B cell (primary cell): ENCODE measurements at regions not wholly inside any gene's neighbourhood (a gene's known extent, or its start where the extent isn't known, plus 50 kb on each side); places are given as distances from the start of the nearest gene placed in this dataset.

Experiments used
- ATAC-seq: fragments of 200-7000 bp; cut with Tn5 transposase; one replicate; pipeline ENCODE4 v1.10.0; 2021; ENCODE audit warnings: low read depth, mild to moderate bottlenecking, moderate number of reproducible peaks, moderate library complexity
- CTCF ChIA-PET: fragments of 350-600 bp; sonication (Branson Sonifier 250); formaldehyde crosslinking; loops from one replicate; lab custom pipeline; 2021; ENCODE audit warnings: antibody characterized with exemption, inconsistent platforms; lab: Charles Lee
- POLR2A ChIA-PET: fragments of 350-600 bp; sonication (Branson Sonifier 250); formaldehyde crosslinking; loops from one replicate; lab custom pipeline; 2021; ENCODE audit warnings: antibody characterized with exemption; lab: Charles Lee
- DNase-seq: peaks from one replicate; pipeline ENCODE4 v3.0.0; 2013
- H2AFZ ChIP-seq: 2 replicates; pipeline ENCODE4 v1.6.1; 2012; ENCODE audit warnings: mild to moderate bottlenecking, low read depth, low read length; ENCODE audit not compliant: insufficient read depth, poor library complexity, severe bottlenecking
- H3K27ac ChIP-seq, 2 donors: 1 replicate in 1 of 2; 2 replicates in 1 of 2; pipeline ENCODE4 v1.5.1; 2012 to 2013; ENCODE audit warnings: low read length in 2 of 2, mild to moderate bottlenecking in 2 of 2, moderate library complexity in 1 of 2
- H3K27me3 ChIP-seq, 4 experiments: fragments of 200-600 bp in 1 of 4; sonication (generic) in 1 of 4; replicated peaks in 1 of 4; 1 replicate in 2 of 4; 2 replicates in 2 of 4; pipeline versions ENCODE4 v1.6.1 to v1.7.0; 2013 to 2016; ENCODE audit warnings: low read length in 3 of 4, mild to moderate bottlenecking in 2 of 4, mixed read lengths in 1 of 4, moderate library complexity in 1 of 4; ENCODE audit not compliant: insufficient read depth in 4 of 4, control insufficient read depth in 3 of 4; ENCODE audit errors: control extremely low read depth in 1 of 4
- H3K36me3 ChIP-seq, 2 experiments: replicated peaks in 1 of 2; 1 replicate in 1 of 2; 2 replicates in 1 of 2; pipeline versions ENCODE4 v1.6.1 to v1.7.1; 2013; ENCODE audit warnings: low read length in 1 of 2; ENCODE audit not compliant: insufficient read depth in 2 of 2, control insufficient read depth in 1 of 2; ENCODE audit errors: control extremely low read depth in 1 of 2, extremely low read depth in 1 of 2
- H3K4me1 ChIP-seq, 2 donors: fragments of 200-600 bp in 1 of 2; sonication (generic) in 1 of 2; 1 replicate in 1 of 2; 2 replicates in 1 of 2; pipeline versions ENCODE4 v1.5.1 to v1.6.1; 2013 to 2017; ENCODE audit warnings: low read length in 2 of 2; ENCODE audit not compliant: control insufficient read depth in 2 of 2, insufficient read depth in 2 of 2
- H3K4me2 ChIP-seq: replicated peaks from 2 replicates; pipeline ENCODE3; 2012; ENCODE audit warnings: mild to moderate bottlenecking, low read depth, low read length; ENCODE audit not compliant: poor library complexity, severe bottlenecking
- H3K4me3 ChIP-seq, 5 experiments: fragments of 200-600 bp in 1 of 5; sonication (generic) in 1 of 5; 1 replicate in 3 of 5; 2 replicates in 2 of 5; pipeline versions ENCODE4 v1.5.1 to v1.7.0; 2011 to 2016; ENCODE audit warnings: low read length in 4 of 5, mild to moderate bottlenecking in 4 of 5, low read depth in 2 of 5, control low read depth in 1 of 5, moderate library complexity in 1 of 5; ENCODE audit not compliant: insufficient read depth in 1 of 5; ENCODE audit errors: control extremely low read depth in 1 of 5, extremely low read depth in 1 of 5
- H3K79me2 ChIP-seq: fragments of 200-600 bp; sonication (generic); one replicate; pipeline ENCODE4 v1.6.0; 2016; ENCODE audit warnings: low read length; ENCODE audit not compliant: control insufficient read depth, insufficient read depth
- H3K9ac ChIP-seq: fragments of 200-600 bp; sonication (generic); 2 replicates; pipeline ENCODE4 v1.6.1; 2017; ENCODE audit warnings: mild to moderate bottlenecking, low read length, moderate library complexity
- H3K9me3 ChIP-seq, 3 donors: one replicate each; pipeline versions ENCODE4 v1.6.1 to v1.7.1; 2013; ENCODE audit warnings: low read length in 2 of 3; ENCODE audit not compliant: control insufficient read depth in 2 of 3, insufficient read depth in 1 of 3; ENCODE audit errors: control extremely low read depth in 1 of 3
- H4K20me1 ChIP-seq: 2 replicates; pipeline ENCODE4 v1.6.0; 2012; ENCODE audit warnings: mild to moderate bottlenecking, low read length; ENCODE audit not compliant: insufficient read depth, control insufficient read depth, poor library complexity, severe bottlenecking
- H3K27ac Mint-ChIP-seq: one replicate; pipeline ENCODE4 v1.8.0; 2021; ENCODE audit warnings: mixed read lengths
- H3K27me3 Mint-ChIP-seq: one replicate; pipeline ENCODE4 v1.8.0; 2021; ENCODE audit warnings: mixed read lengths
- H3K4me1 Mint-ChIP-seq: one replicate; pipeline ENCODE4 v1.8.0; 2021; ENCODE audit warnings: mixed read lengths
- H3K4me3 Mint-ChIP-seq: one replicate; pipeline ENCODE4 v1.8.0; 2021; ENCODE audit warnings: mixed read lengths
- H3K9me3 Mint-ChIP-seq: one replicate; pipeline ENCODE4 v1.8.0; 2022; ENCODE audit warnings: mixed read lengths; ENCODE audit not compliant: insufficient read depth
- CTCF ChIP-seq: fragments of 200-600 bp; IDR thresholded peaks from one replicate; pipeline ENCODE4 v1.8.0; 2022; ENCODE audit warnings: antibody characterized with exemption, mild to moderate bottlenecking
- EZH2 ChIP-seq: IDR thresholded peaks from 2 replicates; pipeline ENCODE4 v1.6.1; 2012; ENCODE audit warnings: borderline replicate concordance, low read depth, mild to moderate bottlenecking, moderate library complexity, low read length; ENCODE audit not compliant: insufficient read depth, poor library complexity, severe bottlenecking
- WGBS: methylation state at CpG from one replicate; pipeline ENCODE4 v1.1.5; 2013; ENCODE audit warnings: missing lambda C conversion rate; ENCODE audit not compliant: insufficient coverage; 5-methylcytosine and 5-hydroxymethylcytosine counted together
- intact Hi-C: fragments of 100-400 bp; cut with micrococcal nuclease; formaldehyde crosslinking; loops from one replicate; pipeline ENCODE4 v1.10.0; 2022

DNA sequence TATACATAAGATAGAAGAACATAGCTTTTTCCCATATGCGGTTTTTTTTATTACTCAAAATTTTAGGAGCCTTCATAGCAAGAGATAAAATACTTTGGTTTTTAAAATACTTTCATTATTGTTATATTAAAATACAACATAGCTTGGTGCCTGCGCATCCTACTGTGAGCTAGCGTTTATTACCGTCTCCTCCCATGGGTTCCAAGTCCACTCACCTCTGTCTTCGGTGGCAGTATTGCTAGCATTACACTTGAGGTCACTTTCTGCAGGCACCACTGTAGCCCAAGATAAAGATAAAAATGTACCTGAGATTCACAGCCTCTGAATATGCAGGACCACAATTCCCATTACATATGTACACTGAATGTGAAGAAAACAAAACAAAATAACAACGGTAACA, 326.7 kb downstream of the TPBG start:
- CTCF ChIA-PET: no interaction called here
- no peak overlapping the region for H3K27ac Mint-ChIP-seq

GRCh38 chr6:82691997-82692396, 328.4 kb downstream of the TPBG start:
- Histone ChIP-seq H3K4me2 (no peak overlapping the region), H3K27ac (no peak overlapping the region), H4K20me1 (no peaks in the 10 kb centered on the region), H3K79me2 (no peaks in the 10 kb centered on the region), H2AFZ (no peak overlapping the region), H3K9ac (no peak overlapping the region), H3K9me3 (no peaks in the 10 kb centered on the region), H3K4me3 (no peak overlapping the region), H3K36me3 (no peaks in the 10 kb centered on the region), H3K4me1 (no peaks in the 10 kb centered on the region), H3K27me3 (no peaks in the 10 kb centered on the region)
- Mint-ChIP-seq H3K4me3 (no peak overlapping the region), H3K27ac (no peak overlapping the region), H3K9me3 (no peaks in the 10 kb centered on the region), H3K27me3 (no peaks in the 10 kb centered on the region), H3K4me1 (no peaks in the 10 kb centered on the region)
- no peak for TF ChIP-seq CTCF
- no peak for TF ChIP-seq EZH2
- ATAC-seq (no peak), DNase-seq (no peak)
- intact Hi-C loops: no loop called here
- ChIA-PET POLR2A (no interaction called here), CTCF (no interaction called here)

More for the DNA sequence above, 326.7 kb downstream of the TPBG start:
- ATAC-seq: no peak
- Histone ChIP-seq H2AFZ (no peak overlapping the region), H3K9me3 (no peaks in the 10 kb centered on the region), H3K36me3 (no peaks in the 10 kb centered on the region), H3K4me2 (no peak overlapping the region), H3K4me1 (no peaks in the 10 kb centered on the region), H4K20me1 (no peaks in the 10 kb centered on the region), H3K27me3 (no peaks in the 10 kb centered on the region), H3K9ac (no peak overlapping the region), H3K27ac (no peak overlapping the region), H3K4me3 (no peak overlapping the region), H3K79me2 (no peaks in the 10 kb centered on the region)
- Mint-ChIP-seq H3K4me3 (no peak overlapping the region), H3K27me3 (no peaks in the 10 kb centered on the region), H3K9me3 (no peaks in the 10 kb centered on the region), H3K4me1 (no peaks in the 10 kb centered on the region)
- intact Hi-C loops: no loop called here
- POLR2A ChIA-PET: no interaction called here
- no peak for TF ChIP-seq EZH2
- TF ChIP-seq CTCF: no peak
- no peak for DNase-seq
- 92% methylated on average over 3 of the region's 6 CpGs for WGBS
